MCF 10A (cell line): ENCODE measurements at regions not wholly inside any gene's neighbourhood (a gene's known extent, or its start where the extent isn't known, plus 50 kb on each side); places are given as distances from the start of the nearest gene placed in this dataset.
A peak's percentile ranks its signal among the peaks of the same experiment; 100 is the strongest.
"Not testable (repeated sequence)": the region's sequence is repeated elsewhere in the genome, so short reads cannot be mapped to it uniquely, and the experiment has no call there.

Experiments used
- BruUV-seq: library from RNA; stranded (reverse); fragments of 400-500 nt; replicated peaks from 2 replicates; lab custom pipeline; 2021; lab: Mats Ljungman, UMichigan
- CTCF ChIA-PET: fragments of 300-600 bp; sonication (Branson Sonifier 250); formaldehyde crosslinking; extraction: SDS; loops from one replicate; lab custom pipeline; 2021; ENCODE audit warnings: antibody characterized with exemption, inconsistent platforms; lab: Yijun Ruan, JAX
- POLR2A ChIA-PET: fragments of 300-600, 350-650 bp; sonication (Branson Sonifier 250); formaldehyde crosslinking; extraction: SDS; loops from one replicate; lab custom pipeline; 2020; ENCODE audit warnings: antibody characterized with exemption, inconsistent platforms; lab: Yijun Ruan, JAX
- DNase-seq: peaks from one replicate; pipeline ENCODE4 v3.0.0-alpha.2; 2018; ENCODE audit not compliant: unreplicated experiment
- H3K27ac Mint-ChIP-seq: one replicate; pipeline ENCODE4 v1.8.0; 2022; ENCODE audit warnings: mild to moderate bottlenecking, low read depth, mixed read lengths; ENCODE audit not compliant: unreplicated experiment
- H3K27me3 Mint-ChIP-seq: one replicate; pipeline ENCODE4 v1.8.0; 2022; ENCODE audit warnings: mixed read lengths; ENCODE audit not compliant: insufficient read depth, unreplicated experiment
- H3K36me3 Mint-ChIP-seq: one replicate; pipeline ENCODE4 v1.8.0; 2022; ENCODE audit warnings: mild to moderate bottlenecking, moderate library complexity, mixed read lengths; ENCODE audit not compliant: insufficient read depth, unreplicated experiment
- H3K4me1 Mint-ChIP-seq: one replicate; pipeline ENCODE4 v1.8.0; 2022; ENCODE audit warnings: mixed read lengths; ENCODE audit not compliant: insufficient read depth, unreplicated experiment
- H3K4me3 Mint-ChIP-seq: one replicate; pipeline ENCODE4 v1.8.0; 2022; ENCODE audit warnings: mild to moderate bottlenecking, moderate library complexity, mixed read lengths; ENCODE audit not compliant: unreplicated experiment
- H3K9me3 Mint-ChIP-seq: one replicate; pipeline ENCODE4 v1.8.0; 2022; ENCODE audit warnings: mixed read lengths; ENCODE audit not compliant: unreplicated experiment
- intact Hi-C: fragments of 100-400 bp; cut with micrococcal nuclease; formaldehyde crosslinking; loops from 2 replicates; pipeline ENCODE4 v1.14.1; 2022
- TF ChIP-seq, protein P1 (sequence below): fragments of 200-600 bp; IDR thresholded peaks from one replicate; pipeline ENCODE4 v1.8.0; 2022; ENCODE audit warnings: antibody characterized with exemption, mild to moderate bottlenecking; ENCODE audit not compliant: unreplicated experiment

DNA sequence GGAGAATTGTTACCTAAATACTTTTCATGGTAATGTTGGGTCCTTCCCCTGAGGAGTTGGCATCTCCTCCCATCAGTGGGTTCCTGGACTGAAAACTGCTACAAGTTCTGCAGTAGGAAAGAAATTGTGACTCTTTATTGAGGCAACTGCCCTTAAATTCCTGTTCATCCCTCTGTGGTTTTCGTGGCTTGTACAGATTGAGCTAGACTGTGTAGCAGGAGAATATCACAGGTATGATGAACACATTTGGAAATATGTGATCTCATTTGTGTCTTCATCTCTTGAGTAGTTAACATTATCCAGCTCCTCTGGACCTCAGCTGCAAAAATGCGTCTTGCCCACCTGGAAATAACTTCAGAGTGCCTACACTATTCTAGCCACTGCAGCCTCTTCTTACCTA, 390.6 kb downstream of the PTPRC start:
- Mint-ChIP-seq H3K4me3 (no peak overlapping the region), H3K36me3 (no peaks in the 10 kb centered on the region), H3K4me1 (peaks cover 7% of the 10 kb centered on the region), H3K9me3 (no peaks in the 10 kb centered on the region), H3K27me3 (no peaks in the 10 kb centered on the region), H3K27ac (no peak overlapping the region)
- no TSS peak for BruUV-seq
- TF ChIP-seq, protein P1, sequence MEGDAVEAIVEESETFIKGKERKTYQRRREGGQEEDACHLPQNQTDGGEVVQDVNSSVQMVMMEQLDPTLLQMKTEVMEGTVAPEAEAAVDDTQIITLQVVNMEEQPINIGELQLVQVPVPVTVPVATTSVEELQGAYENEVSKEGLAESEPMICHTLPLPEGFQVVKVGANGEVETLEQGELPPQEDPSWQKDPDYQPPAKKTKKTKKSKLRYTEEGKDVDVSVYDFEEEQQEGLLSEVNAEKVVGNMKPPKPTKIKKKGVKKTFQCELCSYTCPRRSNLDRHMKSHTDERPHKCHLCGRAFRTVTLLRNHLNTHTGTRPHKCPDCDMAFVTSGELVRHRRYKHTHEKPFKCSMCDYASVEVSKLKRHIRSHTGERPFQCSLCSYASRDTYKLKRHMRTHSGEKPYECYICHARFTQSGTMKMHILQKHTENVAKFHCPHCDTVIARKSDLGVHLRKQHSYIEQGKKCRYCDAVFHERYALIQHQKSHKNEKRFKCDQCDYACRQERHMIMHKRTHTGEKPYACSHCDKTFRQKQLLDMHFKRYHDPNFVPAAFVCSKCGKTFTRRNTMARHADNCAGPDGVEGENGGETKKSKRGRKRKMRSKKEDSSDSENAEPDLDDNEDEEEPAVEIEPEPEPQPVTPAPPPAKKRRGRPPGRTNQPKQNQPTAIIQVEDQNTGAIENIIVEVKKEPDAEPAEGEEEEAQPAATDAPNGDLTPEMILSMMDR, result no peak
- POLR2A ChIA-PET, result no interaction called here
- intact Hi-C loops, result no loop called here
- CTCF ChIA-PET, result interaction anchor here (0.6 kb wide), 1 partner anchor 436 kb away, joined by 3 read pairs; no protein-coding TSS in a partner anchor
- peak; percentile 9 for DNase-seq

DNA sequence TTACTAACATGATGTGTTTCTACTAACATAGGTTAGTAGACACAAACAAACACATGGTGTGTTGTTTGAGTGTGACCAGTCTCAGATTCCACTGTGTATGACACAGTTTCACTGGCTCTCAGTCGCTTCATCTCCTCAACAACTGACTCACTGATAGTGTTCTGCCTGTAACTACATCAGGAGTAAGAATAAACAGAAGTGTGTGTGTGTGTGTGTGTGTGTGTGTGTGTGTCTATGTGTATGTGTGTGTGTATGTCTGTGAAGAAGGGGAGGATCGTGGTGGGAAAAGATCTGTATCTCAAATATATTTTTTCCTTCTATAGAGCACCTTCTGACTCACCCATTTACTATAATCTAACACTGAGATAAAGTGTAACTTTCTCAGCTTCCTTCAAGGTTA, 391.0 kb downstream of the PTPRC start:
- H3K27ac Mint-ChIP-seq, result no peak overlapping the region
- no peak for DNase-seq
- intact Hi-C loops, result no loop called here

DNA sequence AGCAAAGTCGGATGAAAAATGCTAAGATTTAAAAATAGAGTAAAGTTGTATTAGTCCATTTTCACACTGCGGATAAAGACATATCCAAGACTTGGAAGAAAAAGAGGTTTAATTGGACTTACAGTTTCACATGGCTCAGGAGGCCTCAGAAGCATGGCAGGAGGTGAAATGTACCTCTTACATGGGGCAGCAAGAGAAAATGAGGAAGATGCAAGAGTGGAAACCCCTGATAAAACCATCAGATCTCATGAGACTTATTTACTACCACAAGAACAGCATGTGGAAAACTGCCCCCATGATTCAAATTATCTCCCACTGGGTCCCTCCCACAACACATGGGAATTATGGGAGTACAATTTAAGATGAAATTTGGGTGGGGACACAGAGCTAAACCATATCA, 391.7 kb downstream of the PTPRC start:
- H3K36me3 Mint-ChIP-seq, DNase-seq, CTCF ChIA-PET, POLR2A ChIA-PET, H3K4me3 Mint-ChIP-seq, BruUV-seq, H3K27me3 Mint-ChIP-seq, H3K4me1 Mint-ChIP-seq, intact Hi-C loops, H3K27ac Mint-ChIP-seq, H3K9me3 Mint-ChIP-seq: not testable (repeated sequence)

More for the DNA sequence above, 391.0 kb downstream of the PTPRC start:
- POLR2A ChIA-PET, result no interaction called here
- CTCF ChIA-PET, result no interaction called here
- BruUV-seq, result no TSS peak
- no peaks in the 10 kb centered on the region for H3K36me3 Mint-ChIP-seq
- TF ChIP-seq, protein P1, result no peak
- peaks cover 7% of the 10 kb centered on the region for H3K4me1 Mint-ChIP-seq
- no peaks in the 10 kb centered on the region for H3K9me3 Mint-ChIP-seq
- no peaks in the 10 kb centered on the region for H3K27me3 Mint-ChIP-seq
- H3K4me3 Mint-ChIP-seq, result no peak overlapping the region

DNA sequence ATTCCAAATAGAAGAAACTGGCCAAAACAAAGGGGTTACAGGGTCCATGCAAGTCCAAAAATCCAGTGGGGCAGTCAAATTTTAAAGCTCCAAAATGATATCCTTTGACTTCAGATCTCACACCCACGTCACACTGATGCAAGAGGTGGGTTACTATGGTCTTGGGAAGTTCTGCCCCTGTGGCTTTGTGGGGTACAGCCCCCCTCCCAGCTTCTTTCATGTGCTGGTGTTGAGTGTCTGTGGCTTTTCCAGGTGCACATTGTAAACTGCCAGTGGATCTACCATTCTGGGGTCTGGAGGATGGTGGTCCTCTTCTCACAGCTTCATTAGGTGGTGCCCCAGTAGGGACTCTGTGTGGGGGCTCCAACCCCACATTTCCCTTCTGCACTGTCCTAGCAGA, 392.3 kb downstream of the PTPRC start:
- H3K27me3 Mint-ChIP-seq, H3K36me3 Mint-ChIP-seq, BruUV-seq, POLR2A ChIA-PET, CTCF ChIA-PET, DNase-seq, H3K27ac Mint-ChIP-seq, H3K9me3 Mint-ChIP-seq, H3K4me3 Mint-ChIP-seq, intact Hi-C loops, H3K4me1 Mint-ChIP-seq: not testable (repeated sequence)

DNA sequence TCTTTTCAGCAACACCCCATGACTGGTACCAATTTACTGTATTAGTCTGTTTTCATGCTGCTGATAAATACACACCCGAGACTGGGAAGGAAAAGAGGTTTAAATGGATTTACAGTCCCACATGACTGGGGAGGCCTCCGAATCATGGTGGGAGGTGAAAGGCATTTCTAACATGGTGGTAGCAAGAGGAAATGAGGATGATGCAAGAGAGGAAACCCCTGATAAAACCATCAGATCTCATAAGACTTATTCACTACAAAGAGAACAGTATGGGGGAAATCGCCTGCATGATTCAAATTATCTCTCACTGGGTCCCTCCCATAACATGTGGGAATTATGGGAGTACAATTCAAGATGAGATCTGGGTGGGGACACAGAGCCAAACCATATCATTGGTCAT, 393.6 kb downstream of the PTPRC start:
- H3K4me3 Mint-ChIP-seq, H3K27me3 Mint-ChIP-seq, H3K4me1 Mint-ChIP-seq, intact Hi-C loops, POLR2A ChIA-PET, DNase-seq, H3K36me3 Mint-ChIP-seq, H3K9me3 Mint-ChIP-seq, BruUV-seq, H3K27ac Mint-ChIP-seq, CTCF ChIA-PET: not testable (repeated sequence)
